ENCODE measurements at regions not wholly inside any gene's neighbourhood (a gene's known extent, or its start where the extent isn't known, plus 50 kb on each side); places are given as distances from the start of the nearest gene placed in this dataset.

DNA sequence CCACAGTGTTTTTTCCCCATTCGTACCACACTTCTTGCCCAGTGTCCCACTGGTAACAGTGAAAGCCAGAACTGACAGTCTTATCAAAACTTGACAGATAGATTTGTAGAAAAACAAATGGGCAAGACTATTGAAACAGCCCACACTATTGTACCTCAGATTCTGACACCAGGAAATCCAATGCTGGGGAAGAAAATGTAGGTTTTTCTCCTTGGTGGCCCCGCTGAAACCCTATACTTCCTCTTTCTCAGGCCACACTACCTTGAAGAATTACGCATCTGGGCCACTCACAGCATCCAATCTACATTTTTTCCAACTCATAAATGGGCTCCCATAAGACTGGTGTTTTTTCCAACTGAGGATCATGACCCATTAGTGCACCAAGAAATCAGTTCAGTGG is 90.9 kb upstream of the HDDC2 start:
- Histone ChIP-seq H3F3A (ENCODE audit: low read length, unreplicated experiment) (no peaks in the 10 kb centered on the region), H3K4me2 (ENCODE audit: low read length) (no peak overlapping the region), H3K9ac (ENCODE audit: low read length) (no peak overlapping the region), H3K27me3 (ENCODE audit: low read length) (no peaks in the 10 kb centered on the region), H3K9me2 (replicated peaks; ENCODE audit: low read length) (no peaks in the 10 kb centered on the region), H3K4me1 (ENCODE audit: insufficient read depth, low read length) (no peaks in the 10 kb centered on the region), H3K27ac (ENCODE audit: low read length) (no peak overlapping the region), H3K36me3 (ENCODE audit: low read depth, low read length) (no peaks in the 10 kb centered on the region), H3K4me3 (ENCODE audit: low read length) (no peak overlapping the region), H2AFZ (ENCODE audit: low read length) (no peak overlapping the region), H3K79me2 (ENCODE audit: low read length) (no peaks in the 10 kb centered on the region), H4K20me1 (ENCODE audit: low read length) (no peaks in the 10 kb centered on the region), H3K9me3 (ENCODE audit: low read length) (no peaks in the 10 kb centered on the region)
- no peak for ATAC-seq
- BruUV-seq (replicated peaks) = no TSS peak
- DNase-seq = no peak
- TF ChIP-seq EZH2 (IDR thresholded peaks at IDR 0.05; ENCODE audit: low read length, unreplicated experiment) (no peak), EZH2phosphoT487 (IDR thresholded peaks at IDR 0.05; ENCODE audit: borderline replicate concordance, low read length) (no peak)
- TF ChIP-seq, protein P1, sequence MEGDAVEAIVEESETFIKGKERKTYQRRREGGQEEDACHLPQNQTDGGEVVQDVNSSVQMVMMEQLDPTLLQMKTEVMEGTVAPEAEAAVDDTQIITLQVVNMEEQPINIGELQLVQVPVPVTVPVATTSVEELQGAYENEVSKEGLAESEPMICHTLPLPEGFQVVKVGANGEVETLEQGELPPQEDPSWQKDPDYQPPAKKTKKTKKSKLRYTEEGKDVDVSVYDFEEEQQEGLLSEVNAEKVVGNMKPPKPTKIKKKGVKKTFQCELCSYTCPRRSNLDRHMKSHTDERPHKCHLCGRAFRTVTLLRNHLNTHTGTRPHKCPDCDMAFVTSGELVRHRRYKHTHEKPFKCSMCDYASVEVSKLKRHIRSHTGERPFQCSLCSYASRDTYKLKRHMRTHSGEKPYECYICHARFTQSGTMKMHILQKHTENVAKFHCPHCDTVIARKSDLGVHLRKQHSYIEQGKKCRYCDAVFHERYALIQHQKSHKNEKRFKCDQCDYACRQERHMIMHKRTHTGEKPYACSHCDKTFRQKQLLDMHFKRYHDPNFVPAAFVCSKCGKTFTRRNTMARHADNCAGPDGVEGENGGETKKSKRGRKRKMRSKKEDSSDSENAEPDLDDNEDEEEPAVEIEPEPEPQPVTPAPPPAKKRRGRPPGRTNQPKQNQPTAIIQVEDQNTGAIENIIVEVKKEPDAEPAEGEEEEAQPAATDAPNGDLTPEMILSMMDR (conservative IDR thresholded peaks at IDR 0.05; ENCODE audit: low read depth, low read length) = no peak
- intact Hi-C loops (cut with micrococcal nuclease) = no loop called here
- ChIA-PET CTCF (no interaction called here), POLR2A (ENCODE audit: unreplicated experiment) (no interaction called here)

DNA sequence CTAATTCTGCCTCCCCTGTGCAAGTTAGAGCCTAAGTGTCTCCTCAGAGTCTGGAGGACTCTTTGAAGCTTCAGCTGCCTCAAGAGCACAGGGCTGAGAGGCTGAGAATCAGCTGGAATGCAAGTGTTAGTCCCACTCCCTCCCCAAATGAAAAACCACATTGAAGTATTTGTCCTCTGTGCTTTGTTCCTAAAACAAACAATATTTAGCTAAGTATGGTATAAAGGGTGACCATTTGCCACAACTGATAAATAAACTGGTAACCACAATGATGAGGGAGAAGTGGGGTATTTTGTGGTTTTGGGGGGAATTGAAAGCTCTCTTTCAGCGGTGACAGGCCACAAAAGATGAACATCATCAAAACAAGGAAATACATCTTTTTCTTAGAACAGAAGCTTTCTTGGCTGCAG is 91.7 kb upstream of the HDDC2 start:
- no peak for ATAC-seq
- CTCF ChIA-PET = no interaction called here
- no TSS peak for BruUV-seq (replicated peaks)

GRCh38 chr6:125406741-125407140 is 105.0 kb upstream of the HDDC2 start:
- Histone ChIP-seq H3K36me3 (ENCODE audit: low read depth, low read length) (no peaks in the 10 kb centered on the region), H3K79me2 (ENCODE audit: low read length) (no peaks in the 10 kb centered on the region), H3K4me2 (ENCODE audit: low read length) (no peak overlapping the region), H3K9me2 (replicated peaks; ENCODE audit: low read length) (no peaks in the 10 kb centered on the region), H3K27ac (ENCODE audit: low read length) (no peak overlapping the region), H2AFZ (ENCODE audit: low read length) (no peak overlapping the region), H4K20me1 (ENCODE audit: low read length) (no peaks in the 10 kb centered on the region), H3K9me3 (ENCODE audit: low read length) (no peaks in the 10 kb centered on the region), H3K9ac (ENCODE audit: low read length) (no peak overlapping the region), H3K4me1 (ENCODE audit: insufficient read depth, low read length) (no peaks in the 10 kb centered on the region), H3K27me3 (ENCODE audit: low read length) (peaks cover 8% of the 10 kb centered on the region; the same call in 1 of the 2 replicates), H3K4me3 (ENCODE audit: low read length) (no peak overlapping the region), H3F3A (ENCODE audit: low read length, unreplicated experiment) (no peaks in the 10 kb centered on the region)
- CTCF ChIA-PET = no interaction called here
- POLR2A ChIA-PET (ENCODE audit: unreplicated experiment) = no interaction called here
- no TSS peak for BruUV-seq (replicated peaks)
- TF ChIP-seq EZH2phosphoT487 (IDR thresholded peaks at IDR 0.05; ENCODE audit: borderline replicate concordance, low read length) (no peak), EZH2 (IDR thresholded peaks at IDR 0.05; ENCODE audit: low read length, unreplicated experiment) (no peak)
- TF ChIP-seq, protein P1 (conservative IDR thresholded peaks at IDR 0.05; ENCODE audit: low read depth, low read length) = no peak
- no peak for ATAC-seq
- no peak for DNase-seq
- intact Hi-C loops (cut with micrococcal nuclease) = no loop called here

More for the DNA sequence above, 91.7 kb upstream of the HDDC2 start:
- DNase-seq = no peak
- Histone ChIP-seq H3K9ac (ENCODE audit: low read length) (no peak overlapping the region), H2AFZ (ENCODE audit: low read length) (no peak overlapping the region), H3F3A (ENCODE audit: low read length, unreplicated experiment) (no peaks in the 10 kb centered on the region), H3K4me1 (ENCODE audit: insufficient read depth, low read length) (no peaks in the 10 kb centered on the region), H3K9me3 (ENCODE audit: low read length) (no peaks in the 10 kb centered on the region), H3K79me2 (ENCODE audit: low read length) (no peaks in the 10 kb centered on the region), H3K27ac (ENCODE audit: low read length) (no peak overlapping the region), H3K4me3 (ENCODE audit: low read length) (no peak overlapping the region), H3K9me2 (replicated peaks; ENCODE audit: low read length) (no peaks in the 10 kb centered on the region), H3K4me2 (ENCODE audit: low read length) (no peak overlapping the region), H4K20me1 (ENCODE audit: low read length) (no peaks in the 10 kb centered on the region), H3K27me3 (ENCODE audit: low read length) (no peaks in the 10 kb centered on the region), H3K36me3 (ENCODE audit: low read depth, low read length) (no peaks in the 10 kb centered on the region)
- intact Hi-C loops (cut with micrococcal nuclease) = no loop called here
- TF ChIP-seq EZH2phosphoT487 (IDR thresholded peaks at IDR 0.05; ENCODE audit: borderline replicate concordance, low read length) (no peak), EZH2 (IDR thresholded peaks at IDR 0.05; ENCODE audit: low read length, unreplicated experiment) (no peak)
- POLR2A ChIA-PET (ENCODE audit: unreplicated experiment) = no interaction called here

Measured in PC-3 (cell line).